ENCODE measurements at regions not wholly inside any gene's neighbourhood (a gene's known extent, or its start where the extent isn't known, plus 50 kb on each side); places are given as distances from the start of the nearest gene placed in this dataset.

DNA sequence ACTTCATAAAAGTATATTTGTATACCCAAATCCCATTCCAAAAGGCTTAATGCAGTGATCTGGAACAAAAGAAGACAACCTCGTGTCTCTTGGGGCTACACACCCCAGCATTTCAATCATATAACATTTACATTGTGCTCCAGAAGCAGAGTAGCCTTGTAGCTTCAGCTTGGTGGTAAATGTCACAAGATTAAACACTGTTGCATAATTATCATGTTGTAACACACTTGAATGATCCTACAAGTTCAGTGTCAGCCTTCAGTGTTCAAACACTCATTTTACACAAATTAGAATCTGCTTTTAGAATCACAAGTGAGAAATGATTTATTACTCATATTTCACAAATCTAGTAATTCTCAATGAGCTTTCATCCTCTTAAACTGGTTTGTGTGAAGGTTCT, 122.6 kb downstream of the CNTN3 start:
- H3K4me3 ChIP-seq (ENCODE audit: low read length), result no peak overlapping the region
- TF ChIP-seq, protein P1, sequence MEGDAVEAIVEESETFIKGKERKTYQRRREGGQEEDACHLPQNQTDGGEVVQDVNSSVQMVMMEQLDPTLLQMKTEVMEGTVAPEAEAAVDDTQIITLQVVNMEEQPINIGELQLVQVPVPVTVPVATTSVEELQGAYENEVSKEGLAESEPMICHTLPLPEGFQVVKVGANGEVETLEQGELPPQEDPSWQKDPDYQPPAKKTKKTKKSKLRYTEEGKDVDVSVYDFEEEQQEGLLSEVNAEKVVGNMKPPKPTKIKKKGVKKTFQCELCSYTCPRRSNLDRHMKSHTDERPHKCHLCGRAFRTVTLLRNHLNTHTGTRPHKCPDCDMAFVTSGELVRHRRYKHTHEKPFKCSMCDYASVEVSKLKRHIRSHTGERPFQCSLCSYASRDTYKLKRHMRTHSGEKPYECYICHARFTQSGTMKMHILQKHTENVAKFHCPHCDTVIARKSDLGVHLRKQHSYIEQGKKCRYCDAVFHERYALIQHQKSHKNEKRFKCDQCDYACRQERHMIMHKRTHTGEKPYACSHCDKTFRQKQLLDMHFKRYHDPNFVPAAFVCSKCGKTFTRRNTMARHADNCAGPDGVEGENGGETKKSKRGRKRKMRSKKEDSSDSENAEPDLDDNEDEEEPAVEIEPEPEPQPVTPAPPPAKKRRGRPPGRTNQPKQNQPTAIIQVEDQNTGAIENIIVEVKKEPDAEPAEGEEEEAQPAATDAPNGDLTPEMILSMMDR (IDR thresholded peaks at IDR 0.05; ENCODE audit: insufficient read depth, low read depth, low read length, missing control alignments), result no peak
- DNase-seq (ENCODE audit: low read depth), result no peak

DNA sequence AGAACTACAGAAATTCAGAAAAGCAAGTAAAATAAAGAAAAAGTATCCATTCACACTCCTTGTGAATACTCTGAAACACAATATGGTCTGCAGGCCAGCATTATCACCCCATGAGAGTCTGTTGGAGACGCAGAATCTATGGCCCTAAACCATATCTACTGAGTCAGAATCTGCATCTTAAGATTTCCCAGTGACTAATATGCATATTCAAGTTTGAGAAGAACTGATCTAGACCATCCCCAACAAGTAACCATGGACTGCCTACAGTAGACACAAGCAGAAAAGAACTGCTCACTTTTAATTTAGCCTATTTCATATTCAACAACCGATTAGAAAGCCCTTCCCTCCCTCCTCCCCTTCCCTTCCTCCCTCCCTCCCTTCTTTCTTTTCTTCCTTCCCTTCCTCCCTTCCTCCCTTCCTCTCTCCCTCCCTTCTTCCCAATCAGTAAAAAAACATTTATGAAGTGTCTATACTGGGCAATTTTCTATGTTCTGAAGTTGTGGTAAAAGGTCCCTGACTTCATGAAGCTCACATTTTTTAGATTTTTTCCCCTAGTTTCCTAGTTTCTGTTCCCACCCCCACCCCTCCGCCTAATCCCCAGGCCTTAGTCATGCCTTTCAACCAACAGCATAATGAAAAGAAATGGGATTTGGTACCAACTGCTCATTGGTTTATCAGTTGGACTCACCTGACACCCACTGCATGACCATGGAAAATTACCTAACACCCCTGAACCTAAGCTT, 125.2 kb downstream of the CNTN3 start:
- no peak for DNase-seq (ENCODE audit: low read depth)
- TF ChIP-seq, protein P1 (IDR thresholded peaks at IDR 0.05; ENCODE audit: insufficient read depth, low read depth, low read length, missing control alignments), result no peak
- H3K4me3 ChIP-seq (ENCODE audit: low read length), result no peak overlapping the region

DNA sequence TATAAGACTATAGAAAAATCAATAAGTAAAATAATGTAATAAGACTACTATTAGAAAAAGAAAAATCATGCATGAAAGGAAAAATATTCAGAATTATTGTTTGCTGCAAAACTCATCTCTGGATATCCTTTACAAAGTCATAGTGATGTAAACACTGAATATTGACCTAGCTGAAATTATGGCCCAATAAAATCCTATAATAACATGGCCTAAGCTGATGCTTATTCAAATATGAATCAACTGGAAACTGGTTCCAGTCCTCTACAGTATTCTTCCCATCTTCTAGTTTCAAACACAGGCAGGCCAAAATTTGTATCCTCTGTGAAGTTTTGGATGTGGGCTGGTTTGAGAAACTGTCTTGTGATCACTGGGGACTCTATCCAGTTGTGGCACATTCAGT, 134.5 kb downstream of the CNTN3 start:
- no peak for DNase-seq (ENCODE audit: low read depth)

DNA sequence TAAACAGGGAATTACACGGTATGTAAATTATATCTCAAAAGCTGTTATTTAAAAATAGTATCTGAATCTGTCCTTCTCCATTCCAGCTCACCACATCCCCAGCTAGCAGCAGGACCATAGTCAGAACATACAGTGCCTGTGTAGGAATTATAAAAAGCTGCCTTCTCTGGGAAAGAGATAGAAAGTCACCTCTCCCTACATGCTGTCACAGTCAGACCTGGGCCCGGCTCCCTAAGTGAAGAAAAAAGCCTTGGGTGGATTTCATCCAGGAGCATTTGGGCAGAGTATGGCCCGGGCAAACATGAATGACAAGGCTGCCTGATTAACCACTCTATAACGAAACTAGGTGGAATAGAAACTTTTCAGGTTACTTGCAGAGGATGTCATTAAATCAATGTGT, 144.1 kb downstream of the CNTN3 start:
- no peak overlapping the region for H3K4me3 ChIP-seq (ENCODE audit: low read length)
- no peak for DNase-seq (ENCODE audit: low read depth)
- TF ChIP-seq, protein P1 (IDR thresholded peaks at IDR 0.05; ENCODE audit: insufficient read depth, low read depth, low read length, missing control alignments), result no peak

More for the DNA sequence above, 134.5 kb downstream of the CNTN3 start:
- H3K4me3 ChIP-seq (ENCODE audit: low read length), result no peak overlapping the region
- TF ChIP-seq, protein P1 (IDR thresholded peaks at IDR 0.05; ENCODE audit: insufficient read depth, low read depth, low read length, missing control alignments), result no peak

DNA sequence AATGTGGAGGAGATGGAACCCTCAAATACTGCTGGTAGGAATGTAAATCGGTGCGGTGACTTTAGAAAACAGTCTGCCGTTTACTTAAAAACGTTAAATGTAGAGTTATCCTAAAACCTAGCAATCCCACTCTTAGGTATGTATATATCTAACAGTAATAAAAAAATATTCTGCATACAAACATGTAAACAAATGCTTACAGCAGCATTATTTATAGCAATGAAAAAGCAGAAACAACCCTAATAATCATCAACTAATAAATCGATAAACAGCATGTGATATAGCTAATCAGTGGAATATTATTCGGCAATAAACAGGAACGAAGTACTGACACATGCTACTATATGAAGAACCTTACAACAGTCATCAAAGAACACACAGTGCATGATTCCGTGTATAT, 144.7 kb downstream of the CNTN3 start:
- TF ChIP-seq, protein P1 (IDR thresholded peaks at IDR 0.05; ENCODE audit: insufficient read depth, low read depth, low read length, missing control alignments), result no peak
- H3K4me3 ChIP-seq (ENCODE audit: low read length), result no peak overlapping the region
- no peak for DNase-seq (ENCODE audit: low read depth)

DNA sequence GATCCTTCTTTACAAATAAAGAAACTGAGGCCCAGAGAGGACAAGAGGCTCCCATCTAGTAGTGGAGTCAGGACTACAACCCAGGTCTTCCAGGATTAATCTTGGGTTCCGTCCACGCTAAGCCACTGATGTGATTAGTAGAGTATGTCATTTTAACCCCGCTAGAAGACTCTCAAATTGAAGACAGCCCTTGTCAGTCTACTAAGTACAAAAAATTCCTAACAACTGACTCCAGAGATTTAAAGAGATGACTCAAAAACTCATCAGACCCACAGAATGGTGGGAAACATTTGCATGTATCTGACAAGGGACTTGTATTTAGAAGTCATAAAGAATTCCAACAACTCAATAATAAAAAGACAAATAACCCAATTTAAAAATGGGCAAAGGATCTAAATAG, 145.3 kb downstream of the CNTN3 start:
- TF ChIP-seq, protein P1 (IDR thresholded peaks at IDR 0.05; ENCODE audit: insufficient read depth, low read depth, low read length, missing control alignments), result no peak
- DNase-seq (ENCODE audit: low read depth), result no peak
- H3K4me3 ChIP-seq (ENCODE audit: low read length), result no peak overlapping the region
